ENCODE measurements at regions not wholly inside any gene's neighbourhood (a gene's known extent, or its start where the extent isn't known, plus 50 kb on each side); places are given as distances from the start of the nearest gene placed in this dataset.

DNA sequence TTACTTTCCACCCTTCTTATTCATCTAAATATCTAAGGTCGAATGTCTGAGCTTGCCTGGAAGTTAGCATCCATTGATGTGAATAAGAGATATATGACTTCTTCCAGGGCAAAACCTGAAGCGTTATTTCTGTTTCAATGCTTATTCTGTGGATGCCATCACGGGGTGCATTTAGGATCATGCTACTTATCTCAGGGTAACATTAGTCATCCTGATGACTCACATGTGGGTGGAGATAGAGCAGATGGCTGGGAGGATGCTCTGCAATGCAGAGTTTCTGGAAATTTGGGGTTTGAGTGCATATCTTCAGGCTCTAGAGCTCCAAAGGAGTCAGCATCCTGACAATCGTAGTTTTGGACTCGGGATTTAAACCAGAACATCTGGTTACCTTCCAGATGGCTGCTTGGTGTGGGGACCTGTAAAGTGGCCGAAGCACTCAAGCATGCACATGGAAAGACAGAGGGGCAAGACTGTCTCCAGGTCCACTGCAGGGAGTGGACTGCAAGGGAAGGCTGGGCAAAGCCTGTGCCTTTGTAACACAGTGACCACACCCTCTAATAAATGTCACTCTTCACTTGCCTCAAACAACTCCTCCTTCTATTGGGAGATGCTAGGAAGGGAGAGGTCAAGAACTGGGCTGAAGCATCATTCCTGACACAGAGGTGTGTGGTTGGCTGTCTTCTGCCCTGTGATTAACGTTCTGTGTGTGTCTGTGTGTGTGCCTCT is 175.2 kb upstream of the SALL1 start:
- DNase-seq (ENCODE audit: low read depth in 2 of 2), result peak; percentile 49 to 50

DNA sequence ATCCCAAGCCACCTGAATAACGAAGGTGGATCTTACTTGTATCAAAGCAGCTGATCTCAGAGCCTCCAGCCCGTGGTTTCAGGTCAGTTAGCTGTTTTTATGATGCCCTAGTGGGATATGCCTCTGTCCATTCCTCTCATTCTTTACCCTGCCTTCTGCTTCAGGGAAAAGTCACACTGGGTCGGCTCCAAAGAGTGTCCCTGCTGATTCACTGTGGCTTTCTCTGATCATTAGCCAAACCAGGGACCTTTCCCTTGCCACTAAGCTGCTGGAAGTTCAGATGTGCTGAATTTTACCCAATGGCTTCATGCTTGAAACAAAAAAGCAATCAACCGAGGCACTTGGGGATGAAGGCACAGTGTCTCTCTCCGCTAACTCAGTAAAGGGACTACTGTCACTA is 170.2 kb upstream of the SALL1 start:
- no peak for DNase-seq (ENCODE audit: low read depth in 2 of 2)

DNA sequence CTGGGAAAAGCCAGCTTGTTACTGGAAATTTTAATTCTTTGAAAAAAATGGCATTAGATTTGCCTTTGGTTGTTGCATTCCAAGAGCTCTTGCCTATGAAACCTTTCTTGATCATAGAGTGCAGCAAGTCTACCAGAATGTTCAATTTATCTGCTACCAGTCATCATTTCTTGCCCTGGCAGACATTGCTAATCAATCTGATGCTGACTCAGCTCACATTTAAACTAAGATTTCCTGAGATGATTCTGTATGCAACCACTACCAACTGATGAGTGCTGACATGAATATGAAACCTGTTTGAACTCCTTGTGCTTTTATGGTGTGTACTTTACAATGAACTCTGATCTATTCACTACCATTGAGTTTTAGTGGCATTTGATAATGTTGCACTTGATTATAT is 166.5 kb upstream of the SALL1 start:
- no peak for DNase-seq (ENCODE audit: low read depth in 2 of 2)

DNA sequence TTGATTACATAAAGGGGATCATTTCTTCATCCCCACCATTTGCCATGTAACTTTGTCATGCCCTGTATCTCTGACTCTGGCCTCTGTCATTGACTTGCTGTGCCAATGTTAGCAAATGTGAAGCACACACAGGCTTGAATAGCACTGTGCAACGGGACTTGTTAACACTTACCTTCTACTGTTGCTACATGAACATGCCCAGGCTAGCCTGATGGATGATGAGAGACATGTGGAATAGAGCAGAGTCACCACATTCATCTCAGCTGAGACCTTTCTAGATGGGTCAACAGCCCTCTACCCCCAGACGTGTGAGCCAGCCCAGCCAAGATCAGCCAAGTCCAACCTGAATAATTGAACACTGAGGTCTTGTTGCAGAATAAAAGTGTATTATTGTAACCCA is 162.1 kb upstream of the SALL1 start:
- DNase-seq (ENCODE audit: low read depth in 2 of 2), result no peak

DNA sequence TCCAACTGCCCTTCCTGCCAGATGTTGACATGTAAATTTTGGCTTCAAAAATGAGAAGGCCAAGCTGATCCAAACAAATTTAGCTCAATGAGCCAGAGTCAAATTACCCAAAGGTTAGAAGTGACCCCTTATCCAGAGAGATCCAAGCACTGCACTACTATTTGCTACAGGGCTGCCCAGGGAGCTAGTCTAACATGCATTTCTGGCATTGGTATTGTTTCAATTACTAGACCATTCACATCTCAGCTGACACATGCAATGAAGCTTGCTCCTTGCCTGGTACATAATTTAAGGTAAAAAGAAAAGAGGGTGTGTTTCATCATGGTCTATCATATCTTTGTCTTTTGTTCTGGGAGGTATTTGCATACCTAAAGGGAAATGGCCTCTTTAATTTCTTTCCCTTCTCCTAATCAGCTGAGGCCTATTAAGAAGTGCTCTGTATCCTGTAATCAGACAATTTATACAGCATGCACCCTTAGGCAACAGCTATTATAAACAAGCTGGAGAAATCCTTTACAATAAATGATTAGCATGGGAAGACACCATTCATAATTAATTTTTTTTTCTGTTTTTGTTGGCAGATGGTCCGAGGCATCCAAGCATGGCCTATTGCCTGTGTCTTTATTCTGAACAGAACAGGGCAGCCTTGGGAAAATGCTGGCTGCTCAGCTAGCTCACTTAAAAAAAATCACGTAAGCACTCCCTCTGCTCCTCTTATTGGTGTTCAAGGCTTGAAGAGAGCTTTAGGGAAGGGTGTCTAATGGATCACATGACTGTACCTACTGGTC is 161.5 kb upstream of the SALL1 start:
- DNase-seq (ENCODE audit: low read depth in 2 of 2), result no peak

DNA sequence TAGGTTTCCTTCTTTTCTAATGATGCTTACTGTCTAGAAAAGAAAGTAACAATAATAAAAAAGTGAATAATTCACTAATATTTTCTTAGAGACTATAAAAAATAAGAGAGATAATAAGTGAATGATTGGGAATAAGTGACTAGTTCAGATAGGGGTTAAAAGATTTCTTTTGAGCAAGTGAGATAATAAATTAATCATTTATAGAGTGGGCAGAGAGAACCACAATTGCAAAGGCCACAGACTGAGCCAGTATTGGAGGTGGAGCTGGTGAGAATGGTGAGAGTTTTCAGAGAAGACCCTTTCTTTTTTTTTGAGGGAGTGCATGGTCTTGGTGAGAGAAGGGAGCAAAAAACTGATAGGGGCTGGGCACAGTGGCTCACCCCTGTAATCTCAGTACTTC is 159.1 kb upstream of the SALL1 start:
- no peak for DNase-seq (ENCODE audit: low read depth in 2 of 2)

DNA sequence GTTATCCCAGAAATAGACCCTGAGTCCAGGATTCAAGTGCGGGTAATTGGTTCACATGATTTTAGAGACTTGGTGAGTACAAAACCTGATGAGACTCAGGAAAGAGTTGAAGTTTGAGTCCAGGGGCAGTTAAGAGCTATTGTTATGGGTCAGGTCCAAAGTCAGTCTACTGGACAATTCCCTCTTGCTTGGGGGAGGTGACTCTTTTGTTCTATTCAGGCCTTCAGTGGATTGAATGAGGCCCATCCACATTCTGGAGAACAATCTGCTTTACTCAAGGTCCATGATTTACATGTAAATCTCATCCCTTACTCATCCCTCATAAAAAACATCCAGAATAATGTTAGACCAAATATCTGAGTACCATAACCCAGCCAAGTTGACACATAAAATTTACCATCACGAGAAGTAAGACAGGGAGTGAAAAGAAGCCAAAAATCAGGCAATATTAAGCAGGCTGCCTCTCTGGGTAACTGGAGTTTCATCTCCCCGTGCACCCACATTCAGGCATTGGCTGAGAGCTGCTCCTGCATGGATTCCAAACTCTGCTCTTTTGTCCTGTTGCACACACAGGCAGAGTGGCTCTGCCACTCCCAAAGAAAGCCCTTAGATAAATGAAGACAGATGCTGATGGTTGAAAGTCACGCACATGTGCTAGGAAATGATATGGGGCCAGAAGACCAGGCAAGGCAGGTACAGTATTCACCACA is 156.0 kb upstream of the SALL1 start:
- DNase-seq (ENCODE audit: low read depth in 2 of 2), result no peak

DNA sequence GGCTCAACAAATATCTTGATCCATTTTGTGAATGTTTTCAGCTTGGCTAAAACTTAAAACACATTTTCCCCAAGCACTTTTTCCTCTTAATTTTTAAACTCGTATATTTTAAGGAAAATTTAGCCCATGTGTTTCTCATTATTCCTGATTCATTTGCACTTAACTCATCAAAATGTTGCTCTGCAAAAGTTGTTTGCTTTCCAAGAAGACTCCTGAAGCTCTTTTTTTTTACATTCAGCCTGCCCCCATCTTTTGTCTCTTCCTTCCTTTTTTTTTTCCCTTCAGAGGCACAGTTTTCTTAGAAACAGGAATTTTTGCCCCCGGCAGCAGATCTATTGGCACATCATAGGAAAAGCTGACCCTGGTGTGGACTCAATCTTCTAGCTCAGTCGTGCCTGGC is 155.0 kb upstream of the SALL1 start:
- DNase-seq (ENCODE audit: low read depth in 2 of 2), result peak; percentile 64 to 67

DNA sequence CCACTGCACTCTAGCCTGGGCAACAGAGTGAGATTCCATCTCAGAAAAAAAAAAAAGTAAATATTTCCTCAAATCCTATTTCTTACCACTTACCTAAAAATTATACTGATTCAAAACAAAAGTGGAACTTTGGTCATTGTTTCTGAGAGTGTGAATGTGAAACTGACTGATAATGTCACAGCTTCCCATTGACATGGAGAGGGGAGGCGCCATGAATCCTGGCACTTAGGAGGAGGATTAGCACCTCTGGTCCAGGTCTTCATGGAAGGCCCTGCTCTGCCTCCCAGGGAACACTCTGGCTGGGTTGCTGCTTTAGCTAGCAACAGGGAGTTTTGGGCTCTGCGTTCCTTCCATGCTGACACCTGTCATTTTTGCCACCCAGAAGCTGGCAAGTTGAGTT is 154.3 kb upstream of the SALL1 start:
- no peak for DNase-seq (ENCODE audit: low read depth in 2 of 2)

DNA sequence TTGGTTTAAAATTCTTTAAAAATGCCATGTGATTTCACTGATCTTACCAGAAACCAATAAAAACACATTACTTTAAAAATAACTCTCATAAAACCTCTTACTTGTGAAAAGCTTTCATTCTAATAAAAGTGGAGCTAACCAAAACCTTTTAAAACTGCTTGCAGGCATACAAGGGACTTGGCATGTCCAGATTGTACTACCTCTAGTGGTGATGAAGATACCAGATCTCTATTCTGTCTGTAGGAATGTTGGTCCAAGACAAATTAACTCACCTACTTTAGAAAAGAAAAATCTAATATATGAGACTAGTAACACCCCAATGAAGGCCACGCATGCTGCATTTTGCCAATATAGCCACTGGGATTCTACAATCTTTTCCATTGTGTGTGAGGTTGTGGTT is 151.0 kb upstream of the SALL1 start:
- DNase-seq (ENCODE audit: low read depth in 2 of 2), result no peak

DNA sequence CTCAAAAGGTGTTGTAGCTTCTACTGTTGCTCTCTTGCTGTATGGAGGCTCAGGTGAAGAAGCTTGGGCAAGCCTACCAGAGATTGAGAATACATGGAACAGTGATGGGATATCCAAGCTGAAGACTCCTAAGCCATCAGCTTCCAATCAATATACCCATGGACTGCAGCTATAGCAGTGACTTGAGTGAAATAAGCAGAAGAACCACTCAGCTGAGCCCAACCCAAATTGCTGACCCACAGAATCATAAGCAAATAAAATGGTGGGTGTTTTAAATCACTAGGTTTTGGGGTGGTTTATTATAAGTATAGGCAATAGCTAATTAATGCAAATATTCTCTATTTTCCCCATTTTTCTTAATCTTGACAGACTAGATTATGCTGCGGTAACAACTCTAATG is 147.7 kb upstream of the SALL1 start:
- DNase-seq (ENCODE audit: low read depth in 2 of 2), result no peak

DNA sequence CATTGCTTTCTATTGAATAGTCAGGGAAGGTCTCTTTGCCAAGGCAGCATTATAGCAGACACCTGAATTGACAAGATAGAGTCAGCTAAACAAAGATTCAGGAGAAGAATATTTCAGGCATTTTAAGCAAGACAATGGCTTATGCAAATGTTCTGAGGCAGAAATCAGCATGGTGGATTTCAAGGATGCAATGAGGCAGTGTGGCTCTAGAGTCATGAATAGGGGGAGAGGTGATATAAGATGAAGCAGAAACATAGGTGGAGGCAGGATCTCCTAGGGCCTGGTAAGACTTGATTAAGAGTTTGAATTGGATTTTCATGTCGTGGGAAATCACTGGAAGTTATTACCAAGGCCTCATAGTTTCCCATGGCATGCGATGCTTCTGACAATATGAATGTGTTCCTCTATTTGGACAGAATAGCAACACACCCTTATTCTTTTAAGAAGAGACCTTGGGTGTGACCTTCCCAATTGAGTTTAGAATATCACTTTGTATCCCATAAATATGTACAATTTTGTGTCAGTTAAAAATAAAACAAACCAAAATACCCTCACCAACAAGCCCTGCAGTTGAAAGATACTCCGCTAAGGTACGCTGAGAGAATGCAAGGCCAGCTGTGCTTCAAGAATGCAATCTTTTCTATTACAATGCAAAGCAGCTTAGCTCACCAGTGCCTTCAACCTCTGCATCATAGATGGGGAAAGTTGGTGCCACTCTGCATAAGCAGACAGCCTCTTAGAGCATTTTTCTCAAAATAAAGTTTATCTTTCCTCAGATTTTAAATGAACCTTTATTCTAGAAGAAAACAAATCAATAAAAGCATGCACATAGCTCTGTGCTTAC is 139.6 kb upstream of the SALL1 start:
- DNase-seq (ENCODE audit: low read depth in 2 of 2), result no peak

DNA sequence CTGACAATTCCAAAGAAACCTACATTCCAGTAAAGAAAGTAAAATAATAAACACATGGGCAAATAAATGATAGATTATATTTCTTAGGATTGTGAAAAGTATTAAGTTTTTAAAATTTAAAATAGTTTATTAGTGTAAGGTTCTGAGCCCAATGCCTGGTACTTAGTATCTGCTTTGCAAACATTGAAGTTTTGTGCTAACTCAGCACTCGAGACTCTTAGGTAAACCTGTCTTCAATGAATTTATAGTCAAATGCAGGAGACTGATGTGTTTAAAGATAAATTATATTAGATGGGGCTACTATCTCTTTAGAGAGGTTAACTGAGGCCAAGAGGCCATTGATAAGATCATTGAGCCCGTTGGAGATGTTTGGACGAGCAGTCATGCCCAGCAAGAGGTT is 138.3 kb upstream of the SALL1 start:
- no peak for DNase-seq (ENCODE audit: low read depth in 2 of 2)

DNA sequence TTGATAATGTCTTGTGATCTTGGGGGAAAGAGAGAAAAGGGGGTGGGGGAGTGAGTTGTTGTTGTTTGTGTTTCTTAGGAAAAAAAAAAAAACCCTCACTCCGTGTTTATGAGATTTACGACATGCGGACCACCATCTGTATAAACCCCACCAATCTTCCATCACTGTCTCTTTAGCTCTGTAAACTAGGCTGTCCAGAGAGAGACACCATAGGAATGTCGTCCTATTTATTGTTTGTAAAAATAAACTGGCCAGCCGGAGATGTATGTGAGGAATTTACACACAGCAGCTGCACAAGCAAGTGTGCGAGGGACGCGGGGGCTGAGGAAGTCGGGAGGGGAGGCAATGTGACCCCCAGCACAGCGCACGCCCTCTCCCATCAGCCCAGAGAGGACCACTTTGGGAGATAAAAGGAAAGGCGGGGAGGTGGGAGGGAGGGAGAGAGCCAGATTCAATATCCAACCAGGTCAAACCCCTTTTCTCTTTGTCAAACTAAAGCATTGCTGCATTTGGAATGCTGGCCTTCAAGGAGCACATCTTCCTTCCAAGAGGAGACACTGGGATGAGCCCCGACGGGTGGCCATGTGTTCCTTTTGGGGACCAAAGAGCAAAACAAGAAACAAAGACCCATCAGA is 136.2 kb upstream of the SALL1 start:
- DNase-seq (ENCODE audit: low read depth in 2 of 2), result no peak

DNA sequence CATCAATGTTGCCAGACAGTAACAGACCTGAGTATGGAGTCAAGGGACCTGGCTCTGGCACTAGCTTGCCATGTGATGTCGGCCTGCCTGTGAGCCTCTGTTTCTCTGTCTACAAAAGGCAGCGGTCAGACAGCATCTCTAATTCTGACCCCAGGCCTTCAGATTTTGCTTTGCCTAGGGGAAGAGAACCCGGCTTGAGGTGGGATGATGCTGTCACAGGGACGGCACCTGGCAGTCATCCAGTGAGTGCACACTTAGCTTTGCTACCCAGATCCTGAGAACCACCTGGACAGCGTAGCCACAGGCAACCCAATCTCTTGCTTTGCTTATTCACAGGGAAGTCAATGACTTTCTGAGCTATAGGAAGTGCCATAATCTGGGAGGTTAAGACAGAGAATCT is 135.2 kb upstream of the SALL1 start:
- no peak for DNase-seq (ENCODE audit: low read depth in 2 of 2)

DNA sequence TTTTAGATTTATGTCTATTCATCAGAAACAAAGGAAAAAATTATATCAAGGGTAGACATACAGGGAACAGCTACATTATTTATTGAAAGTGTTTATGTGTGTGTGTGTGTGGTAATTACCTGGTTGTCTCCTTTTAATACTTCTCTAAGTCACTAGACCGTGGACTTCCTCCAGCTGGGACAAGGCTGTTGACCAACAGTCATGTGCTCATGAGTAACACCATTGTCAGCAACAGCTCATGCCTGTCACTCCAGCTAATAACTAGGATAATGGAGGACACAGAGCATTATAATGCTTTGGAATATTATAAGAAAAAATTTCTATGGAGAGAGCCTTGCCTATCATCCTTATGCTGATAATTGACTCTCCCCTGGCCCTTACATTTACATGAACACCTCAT is 125.3 kb upstream of the SALL1 start:
- no peak for DNase-seq (ENCODE audit: low read depth in 2 of 2)

DNA sequence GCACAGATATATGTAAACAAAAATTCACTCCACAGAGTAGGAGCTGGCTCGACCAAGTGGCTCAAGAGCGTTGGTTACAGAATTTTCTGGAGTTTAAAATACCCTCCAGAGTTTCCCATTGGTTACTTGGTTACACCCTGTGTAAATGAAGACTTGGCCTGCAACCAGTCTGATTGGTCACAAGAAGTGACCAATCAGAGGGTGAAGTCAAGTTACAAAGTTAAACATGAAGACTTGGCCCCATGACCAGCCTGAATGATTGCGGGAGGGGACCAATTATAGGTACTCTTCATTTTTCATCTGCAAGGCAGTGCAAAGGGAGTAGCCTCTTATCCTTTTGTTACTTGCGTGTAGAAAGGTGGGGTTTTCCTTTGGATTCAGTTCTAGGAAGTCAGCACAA is 121.3 kb upstream of the SALL1 start:
- DNase-seq (ENCODE audit: low read depth in 2 of 2), result no peak

DNA sequence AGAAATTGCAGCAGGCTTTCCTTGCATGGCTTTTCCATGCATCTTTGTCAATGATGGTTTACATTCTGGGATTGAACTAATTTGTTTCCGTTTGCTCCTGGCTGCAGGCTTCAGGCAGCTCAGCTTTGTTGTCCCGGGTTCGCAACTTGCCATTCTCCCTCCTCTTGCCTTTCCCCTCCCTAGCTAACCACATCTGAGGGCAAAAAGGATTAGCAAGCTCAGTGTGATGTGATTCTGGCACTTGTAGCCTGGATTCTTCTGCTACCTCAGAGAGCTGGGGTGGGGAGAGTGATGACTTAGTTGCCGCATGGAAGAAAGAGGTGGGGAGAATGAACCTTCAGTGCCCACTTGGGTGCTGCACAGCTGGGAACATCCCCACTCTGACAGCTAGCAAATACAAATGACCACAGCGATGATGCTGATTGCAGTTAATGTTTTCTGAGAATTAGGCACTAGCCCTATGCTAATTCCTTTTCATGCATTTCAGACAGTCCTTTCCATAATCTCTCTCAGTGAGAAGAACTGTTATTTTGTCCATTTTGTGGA is 120.2 kb upstream of the SALL1 start:
- DNase-seq (ENCODE audit: low read depth in 2 of 2), result no peak

DNA sequence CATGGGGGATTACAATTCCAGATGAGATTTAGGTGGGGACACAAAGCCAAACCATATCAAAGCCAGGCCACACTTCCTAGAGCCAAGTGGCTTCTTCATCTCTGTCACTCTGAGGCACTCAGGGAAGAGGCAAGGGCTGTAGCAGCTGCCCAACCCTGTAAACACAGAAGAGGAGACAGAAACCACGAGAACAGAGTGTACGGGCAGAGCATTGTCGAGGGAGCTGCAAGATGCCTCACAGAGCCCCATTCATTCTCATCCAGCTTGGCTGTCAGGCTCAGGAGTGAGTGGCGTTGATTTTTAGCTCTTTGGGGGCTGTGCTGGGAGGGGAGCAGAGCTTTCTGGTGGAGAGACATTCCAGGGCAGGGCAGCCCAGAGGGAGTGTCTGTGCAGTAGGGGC is 117.2 kb upstream of the SALL1 start:
- no peak for DNase-seq (ENCODE audit: low read depth in 2 of 2)

DNA sequence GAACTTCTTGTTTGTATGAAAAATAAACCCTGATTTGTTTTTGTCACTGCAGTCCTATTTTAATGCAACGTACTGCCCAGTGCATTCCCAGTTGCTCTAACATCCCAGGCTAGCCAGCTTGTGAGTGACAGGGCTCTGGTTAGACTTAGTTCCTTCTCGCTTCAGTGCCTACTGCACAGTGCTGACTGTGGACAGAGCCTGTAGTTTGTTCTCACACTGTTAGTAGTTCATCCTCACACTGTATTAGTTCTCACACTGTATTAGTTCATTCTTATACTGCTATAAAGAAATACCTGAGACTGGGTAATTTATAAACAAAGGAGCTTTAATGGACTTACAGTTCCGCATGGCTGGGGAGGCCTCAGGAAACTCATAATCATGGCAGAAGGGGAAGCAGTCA is 116.6 kb upstream of the SALL1 start:
- no peak for DNase-seq (ENCODE audit: low read depth in 2 of 2)

DNA sequence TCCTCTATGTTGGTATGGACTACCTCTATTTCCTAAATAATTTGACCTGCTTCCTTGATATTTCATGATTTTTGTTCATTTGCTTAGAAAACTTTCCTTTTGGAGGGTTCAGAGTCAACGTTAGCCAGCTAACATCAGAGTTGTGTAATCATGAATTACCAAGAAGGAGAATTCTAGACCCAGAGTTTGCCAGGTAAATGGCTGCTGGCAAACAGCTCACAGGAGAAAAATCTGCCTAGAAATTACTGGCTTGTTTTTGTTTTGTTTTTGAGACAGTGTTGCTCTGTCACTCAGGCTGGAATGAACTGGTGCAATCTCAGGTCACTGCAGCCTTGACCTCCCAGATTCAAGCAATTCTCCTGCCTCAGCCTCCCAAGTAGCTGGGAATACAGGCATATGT is 111.4 kb upstream of the SALL1 start:
- no peak for DNase-seq (ENCODE audit: low read depth in 2 of 2)
